ENCODE measurements at regions not wholly inside any gene's neighbourhood (a gene's known extent, or its start where the extent isn't known, plus 50 kb on each side); places are given as distances from the start of the nearest gene placed in this dataset.

DNA sequence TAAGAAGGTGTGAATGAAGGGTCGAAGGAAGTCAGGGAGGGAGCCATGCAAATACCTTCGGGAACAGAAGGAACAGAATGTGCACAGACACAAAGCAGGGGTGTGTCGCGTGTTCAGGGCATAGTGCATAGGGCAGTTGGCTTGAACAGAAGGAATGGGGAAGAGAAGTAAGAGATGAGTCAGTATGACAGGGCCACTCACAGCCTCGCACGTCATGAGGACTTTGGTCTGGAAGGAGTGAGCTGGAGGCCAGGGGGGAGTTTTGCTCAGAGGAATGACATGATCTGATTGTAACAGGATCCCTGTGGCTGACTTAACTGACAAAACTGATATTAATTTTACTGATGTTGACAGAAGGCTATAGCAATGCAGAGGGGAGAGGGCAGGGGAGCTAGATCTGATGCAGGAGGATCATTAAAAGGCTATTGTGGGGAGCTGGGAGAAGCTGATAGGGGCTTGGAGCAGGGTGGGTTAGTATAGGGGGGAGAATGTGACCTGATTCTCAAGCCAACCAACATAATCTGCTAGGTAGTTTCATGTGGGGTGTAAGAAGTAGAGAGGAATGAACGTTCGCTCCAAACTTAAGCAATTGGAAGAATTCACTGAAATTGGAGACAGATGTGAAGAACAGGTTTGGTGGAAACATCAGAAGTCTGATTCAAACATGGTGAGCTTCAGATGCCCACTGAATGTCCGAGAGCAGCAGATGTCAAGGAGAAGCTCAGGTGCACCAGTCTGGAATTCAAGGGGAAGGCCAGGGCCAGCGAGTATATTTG lies 60.4 kb upstream of the COPS8 start:
- Mint-ChIP-seq H3K4me3 (no peak overlapping the region), H3K9me3 (no peaks in the 10 kb centered on the region), H3K4me1 (ENCODE audit: low read depth) (no peaks in the 10 kb centered on the region), H3K27ac (no peak overlapping the region), H3K36me3 (ENCODE audit: low read depth) (no peaks in the 10 kb centered on the region), H3K27me3 (no peaks in the 10 kb centered on the region)
- POLR2A ChIA-PET = no interaction called here
- Histone ChIP-seq H3K4me3 (ENCODE audit: low read length) (no peak overlapping the region), H3K9me3 (ENCODE audit: control insufficient read depth in 1 of 2, insufficient read depth in 1 of 2, low read length in 2 of 2) (no peaks in the 10 kb centered on the region), H3K27me3 (ENCODE audit: control insufficient read depth in 1 of 2, insufficient read depth in 2 of 2, low read length in 2 of 2) (no peaks in the 10 kb centered on the region), H3K36me3 (ENCODE audit: insufficient read depth, low read length) (no peaks in the 10 kb centered on the region), H3K27ac (ENCODE audit: low read depth in 1 of 2, low read length in 2 of 2) (no peak overlapping the region), H3K4me1 (ENCODE audit: insufficient read depth, low read length) (no peaks in the 10 kb centered on the region)
- CTCF ChIA-PET = no interaction called here
- peak in 2 of 14 experiments; percentile 12 to 34 for DNase-seq
- TF ChIP-seq, protein P1, sequence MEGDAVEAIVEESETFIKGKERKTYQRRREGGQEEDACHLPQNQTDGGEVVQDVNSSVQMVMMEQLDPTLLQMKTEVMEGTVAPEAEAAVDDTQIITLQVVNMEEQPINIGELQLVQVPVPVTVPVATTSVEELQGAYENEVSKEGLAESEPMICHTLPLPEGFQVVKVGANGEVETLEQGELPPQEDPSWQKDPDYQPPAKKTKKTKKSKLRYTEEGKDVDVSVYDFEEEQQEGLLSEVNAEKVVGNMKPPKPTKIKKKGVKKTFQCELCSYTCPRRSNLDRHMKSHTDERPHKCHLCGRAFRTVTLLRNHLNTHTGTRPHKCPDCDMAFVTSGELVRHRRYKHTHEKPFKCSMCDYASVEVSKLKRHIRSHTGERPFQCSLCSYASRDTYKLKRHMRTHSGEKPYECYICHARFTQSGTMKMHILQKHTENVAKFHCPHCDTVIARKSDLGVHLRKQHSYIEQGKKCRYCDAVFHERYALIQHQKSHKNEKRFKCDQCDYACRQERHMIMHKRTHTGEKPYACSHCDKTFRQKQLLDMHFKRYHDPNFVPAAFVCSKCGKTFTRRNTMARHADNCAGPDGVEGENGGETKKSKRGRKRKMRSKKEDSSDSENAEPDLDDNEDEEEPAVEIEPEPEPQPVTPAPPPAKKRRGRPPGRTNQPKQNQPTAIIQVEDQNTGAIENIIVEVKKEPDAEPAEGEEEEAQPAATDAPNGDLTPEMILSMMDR (IDR thresholded peaks at IDR 0.05) = no peak
- intact Hi-C loops (cut with DNase I, micrococcal nuclease) = loop anchor here (5.0 to 10.0 kb wide), 2 partner anchors 130 to 453 kb away; no protein-coding TSS in a partner anchor
- no peak for ATAC-seq (ENCODE audit: poor library complexity)

DNA sequence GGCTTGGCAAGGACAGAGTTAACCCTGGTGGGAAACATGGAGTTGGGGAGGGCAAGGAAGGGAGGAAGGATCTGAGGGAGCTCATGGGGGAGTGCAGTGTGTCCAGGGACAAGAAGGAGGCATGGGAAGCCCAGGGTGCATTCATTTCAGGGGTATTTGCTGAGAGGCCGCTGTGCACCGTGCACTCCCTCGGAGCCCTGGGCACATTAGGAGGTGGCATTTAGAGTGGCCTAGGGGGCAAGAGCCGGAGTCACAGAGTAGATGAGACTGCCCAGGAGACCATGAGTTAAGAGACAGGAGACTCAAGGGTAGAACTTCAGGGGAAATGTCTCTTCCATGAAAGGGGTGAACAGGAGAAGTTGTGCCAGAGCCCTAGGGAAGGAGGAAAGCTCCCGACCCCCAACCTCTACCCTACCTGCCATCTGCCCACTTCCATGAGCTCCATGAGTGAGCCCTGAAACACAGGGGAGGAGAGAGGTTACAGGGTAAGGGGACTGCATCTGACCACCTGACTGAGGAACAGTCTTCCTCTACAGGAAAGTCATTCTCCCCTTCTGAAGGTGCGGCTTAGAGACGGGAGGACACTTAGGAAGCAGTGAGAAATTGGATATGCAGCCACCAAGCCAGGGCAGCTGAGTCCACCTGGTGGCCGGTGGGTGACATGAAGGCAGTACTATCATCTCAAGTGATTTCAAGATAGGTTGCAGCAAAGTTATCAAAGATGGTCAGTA lies 58.5 kb upstream of the COPS8 start:
- TF ChIP-seq, protein P1 (IDR thresholded peaks at IDR 0.05) = peak; percentile 61
- ChIA-PET POLR2A (no interaction called here), CTCF (interaction anchor here (0.7 to 1.6 kb wide), 4 partner anchors 9 to 780 kb away, joined by 3 to 8 read pairs (median 4); no protein-coding TSS in a partner anchor)
- Histone ChIP-seq H3K36me3 (ENCODE audit: insufficient read depth, low read length) (no peaks in the 10 kb centered on the region), H3K27me3 (ENCODE audit: control insufficient read depth in 1 of 2, insufficient read depth in 2 of 2, low read length in 2 of 2) (no peaks in the 10 kb centered on the region), H3K4me1 (ENCODE audit: insufficient read depth, low read length) (no peaks in the 10 kb centered on the region), H3K27ac (ENCODE audit: low read depth in 1 of 2, low read length in 2 of 2) (no peak overlapping the region), H3K9me3 (ENCODE audit: control insufficient read depth in 1 of 2, insufficient read depth in 1 of 2, low read length in 2 of 2) (no peaks in the 10 kb centered on the region), H3K4me3 (ENCODE audit: low read length) (no peak overlapping the region)
- Mint-ChIP-seq H3K4me3 (no peak overlapping the region), H3K27ac (no peak overlapping the region), H3K27me3 (no peaks in the 10 kb centered on the region), H3K9me3 (no peaks in the 10 kb centered on the region), H3K36me3 (ENCODE audit: low read depth) (no peaks in the 10 kb centered on the region), H3K4me1 (ENCODE audit: low read depth) (no peaks in the 10 kb centered on the region)
- ATAC-seq (ENCODE audit: poor library complexity) (peak; percentile 61), DNase-seq (peak; percentile 11 to 64 (median 36))
- intact Hi-C loops (cut with DNase I, micrococcal nuclease) = loop anchor here (1.0 to 10.0 kb wide), 5 partner anchors 132 to 674 kb away; no protein-coding TSS in a partner anchor

DNA sequence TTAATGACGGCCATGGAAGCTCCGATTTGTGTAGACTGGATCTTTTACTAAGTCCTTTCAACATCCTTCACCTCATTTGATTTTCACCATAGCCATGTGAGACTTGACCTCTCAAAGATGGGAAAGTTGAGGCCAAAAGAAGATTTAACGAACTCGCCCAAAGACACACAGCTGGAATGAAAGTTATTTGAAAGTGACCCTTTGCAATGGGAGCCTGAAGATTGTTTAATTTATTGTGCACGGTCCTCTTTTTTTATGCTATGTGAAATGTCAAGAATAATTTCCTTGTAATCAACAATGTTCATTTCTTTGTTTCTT lies 58.0 kb upstream of the COPS8 start:
- TF ChIP-seq, protein P1 (IDR thresholded peaks at IDR 0.05) = peak; percentile 10
- H3K27ac Mint-ChIP-seq = no peak overlapping the region
- no peaks in the 10 kb centered on the region for H3K36me3 ChIP-seq (ENCODE audit: insufficient read depth, low read length)
- CTCF ChIA-PET = interaction anchor here (0.7 to 1.6 kb wide), 4 partner anchors 8 to 781 kb away, joined by 3 to 8 read pairs (median 4); no protein-coding TSS in a partner anchor
- POLR2A ChIA-PET = no interaction called here
- DNase-seq (no peak), ATAC-seq (ENCODE audit: poor library complexity) (no peak)
- no peak overlapping the region for H3K27ac ChIP-seq (ENCODE audit: low read depth in 1 of 2, low read length in 2 of 2)
- H3K27me3 ChIP-seq (ENCODE audit: control insufficient read depth in 1 of 2, insufficient read depth in 2 of 2, low read length in 2 of 2) = no peaks in the 10 kb centered on the region
- H3K9me3 Mint-ChIP-seq = no peaks in the 10 kb centered on the region
- intact Hi-C loops (cut with DNase I, micrococcal nuclease) = loop anchor here (1.0 to 10.0 kb wide), 6 partner anchors 133 to 675 kb away; no protein-coding TSS in a partner anchor
- no peaks in the 10 kb centered on the region for H3K4me1 Mint-ChIP-seq (ENCODE audit: low read depth)
- no peak overlapping the region for H3K4me3 Mint-ChIP-seq
- H3K9me3 ChIP-seq (ENCODE audit: control insufficient read depth in 1 of 2, insufficient read depth in 1 of 2, low read length in 2 of 2) = no peaks in the 10 kb centered on the region
- no peak overlapping the region for H3K4me3 ChIP-seq (ENCODE audit: low read length)
- no peaks in the 10 kb centered on the region for H3K27me3 Mint-ChIP-seq
- no peaks in the 10 kb centered on the region for H3K4me1 ChIP-seq (ENCODE audit: insufficient read depth, low read length)
- H3K36me3 Mint-ChIP-seq (ENCODE audit: low read depth) = no peaks in the 10 kb centered on the region

Data from CD4-positive, alpha-beta T cell (primary cell).